Astrocyte (in vitro differentiated cells and primary cell): ENCODE measurements at regions not wholly inside any gene's neighbourhood (a gene's known extent, or its start where the extent isn't known, plus 50 kb on each side); places are given as distances from the start of the nearest gene placed in this dataset.

Experiments
- EZH2 ChIP-seq: IDR thresholded peaks from 2 replicates; pipeline ENCODE4 v1.6.1; 2012; ENCODE audit warnings: mild to moderate bottlenecking, low read length, inconsistent platforms; ENCODE audit not compliant: insufficient read depth
- TF ChIP-seq, protein P1 (sequence below): IDR thresholded peaks from 2 replicates; pipeline ENCODE4 v1.5.1; 2011; ENCODE audit warnings: low read depth, mild to moderate bottlenecking, inconsistent platforms, low read length, moderate library complexity; ENCODE audit not compliant: insufficient read depth

DNA sequence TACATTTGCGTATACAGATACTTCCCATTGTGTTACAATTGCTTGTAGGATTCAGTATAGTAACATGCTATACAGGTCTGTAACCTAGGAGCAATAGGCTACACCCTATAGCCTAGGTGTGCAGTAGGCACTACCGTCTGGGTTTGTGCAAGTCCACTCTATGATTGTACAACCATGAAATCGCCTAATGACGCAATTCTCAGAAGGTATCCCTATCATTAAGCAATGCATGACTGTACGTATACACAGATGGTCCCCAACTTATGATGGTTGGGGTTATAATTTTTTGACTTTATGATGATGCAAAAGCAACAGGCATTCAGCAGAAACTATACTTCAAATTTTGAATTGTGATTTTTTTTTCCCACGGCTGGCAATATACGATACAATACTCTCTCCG is 458.2 kb upstream of the NOX3 start:
- TF ChIP-seq, protein P1, sequence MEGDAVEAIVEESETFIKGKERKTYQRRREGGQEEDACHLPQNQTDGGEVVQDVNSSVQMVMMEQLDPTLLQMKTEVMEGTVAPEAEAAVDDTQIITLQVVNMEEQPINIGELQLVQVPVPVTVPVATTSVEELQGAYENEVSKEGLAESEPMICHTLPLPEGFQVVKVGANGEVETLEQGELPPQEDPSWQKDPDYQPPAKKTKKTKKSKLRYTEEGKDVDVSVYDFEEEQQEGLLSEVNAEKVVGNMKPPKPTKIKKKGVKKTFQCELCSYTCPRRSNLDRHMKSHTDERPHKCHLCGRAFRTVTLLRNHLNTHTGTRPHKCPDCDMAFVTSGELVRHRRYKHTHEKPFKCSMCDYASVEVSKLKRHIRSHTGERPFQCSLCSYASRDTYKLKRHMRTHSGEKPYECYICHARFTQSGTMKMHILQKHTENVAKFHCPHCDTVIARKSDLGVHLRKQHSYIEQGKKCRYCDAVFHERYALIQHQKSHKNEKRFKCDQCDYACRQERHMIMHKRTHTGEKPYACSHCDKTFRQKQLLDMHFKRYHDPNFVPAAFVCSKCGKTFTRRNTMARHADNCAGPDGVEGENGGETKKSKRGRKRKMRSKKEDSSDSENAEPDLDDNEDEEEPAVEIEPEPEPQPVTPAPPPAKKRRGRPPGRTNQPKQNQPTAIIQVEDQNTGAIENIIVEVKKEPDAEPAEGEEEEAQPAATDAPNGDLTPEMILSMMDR, result no peak
- no peak for TF ChIP-seq EZH2
